NB4 (cell line): ENCODE measurements at regions not wholly inside any gene's neighbourhood (a gene's known extent, or its start where the extent isn't known, plus 50 kb on each side); places are given as distances from the start of the nearest gene placed in this dataset.
A peak's percentile ranks its signal among the peaks of the same experiment; 100 is the strongest.

Experiments
- DNase-seq: peaks from one replicate; pipeline ENCODE4 v3.0.0; 2010; ENCODE audit warnings: low read depth
- H3K4me3 ChIP-seq: one replicate; pipeline ENCODE4 v1.5.1; 2011; ENCODE audit warnings: mild to moderate bottlenecking, low read depth, low read length, moderate library complexity
- CTCF ChIP-seq: IDR thresholded peaks from one replicate; pipeline ENCODE4 v1.5.1; 2012; ENCODE audit warnings: low read depth, low read length
- MYC ChIP-seq: IDR thresholded peaks from 2 replicates; pipeline ENCODE4 v1.6.1; 2011; ENCODE audit warnings: low read depth, low read length
- POLR2A ChIP-seq: IDR thresholded peaks from 2 replicates; pipeline ENCODE4 v1.6.1; 2011; ENCODE audit warnings: mild to moderate bottlenecking; ENCODE audit not compliant: insufficient read length; ENCODE audit errors: extremely low read depth
- TF ChIP-seq, protein P1 (sequence below): IDR thresholded peaks from 2 replicates; pipeline ENCODE4 v1.6.1; 2011; ENCODE audit warnings: low read depth, low read length

GRCh38 chr2:219844401-219845091 is 217.1 kb downstream of the SLC4A3 start:
- TF ChIP-seq CTCF = no peak

DNA sequence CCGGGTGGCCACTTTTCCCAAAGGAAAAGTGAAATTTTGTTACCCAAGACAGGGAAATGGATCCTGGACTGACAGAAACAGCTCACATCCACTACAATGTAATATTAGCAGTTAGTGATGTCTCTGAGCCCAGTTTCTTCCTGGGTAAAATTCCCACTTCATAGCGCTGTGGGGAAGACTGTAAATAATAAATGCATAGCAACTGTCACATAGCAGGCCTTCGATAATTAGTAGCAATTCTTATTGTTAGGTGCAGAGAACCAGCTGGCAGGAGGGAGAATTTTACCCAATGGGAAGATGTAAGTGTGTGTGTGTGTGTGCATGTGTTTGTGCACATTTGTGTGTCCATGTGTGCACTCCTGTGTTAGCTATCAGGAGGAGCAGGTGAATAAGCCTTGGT is 221.5 kb downstream of the SLC4A3 start:
- no peak for TF ChIP-seq CTCF
- no peak for DNase-seq
- H3K4me3 ChIP-seq = no peak overlapping the region

More at GRCh38 chr2:219844401-219845091, 217.1 kb downstream of the SLC4A3 start:
- DNase-seq = peak; percentile 21
- no peak overlapping the region for H3K4me3 ChIP-seq

GRCh38 chr2:219851169-219851568 is 223.7 kb downstream of the SLC4A3 start:
- DNase-seq = no peak
- TF ChIP-seq, protein P1, sequence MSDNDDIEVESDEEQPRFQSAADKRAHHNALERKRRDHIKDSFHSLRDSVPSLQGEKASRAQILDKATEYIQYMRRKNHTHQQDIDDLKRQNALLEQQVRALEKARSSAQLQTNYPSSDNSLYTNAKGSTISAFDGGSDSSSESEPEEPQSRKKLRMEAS = no peak
- H3K4me3 ChIP-seq = no peak overlapping the region

- H3K4me3 ChIP-seq = no peak overlapping the region
- no peak for DNase-seq
- TF ChIP-seq MYC = no peak
- TF ChIP-seq, protein P1 = no peak
- TF ChIP-seq CTCF = no peak
- TF ChIP-seq POLR2A = no peak
Measured at GRCh38 chr2:219851801-219852481, 224.5 kb downstream of the SLC4A3 start.

DNA sequence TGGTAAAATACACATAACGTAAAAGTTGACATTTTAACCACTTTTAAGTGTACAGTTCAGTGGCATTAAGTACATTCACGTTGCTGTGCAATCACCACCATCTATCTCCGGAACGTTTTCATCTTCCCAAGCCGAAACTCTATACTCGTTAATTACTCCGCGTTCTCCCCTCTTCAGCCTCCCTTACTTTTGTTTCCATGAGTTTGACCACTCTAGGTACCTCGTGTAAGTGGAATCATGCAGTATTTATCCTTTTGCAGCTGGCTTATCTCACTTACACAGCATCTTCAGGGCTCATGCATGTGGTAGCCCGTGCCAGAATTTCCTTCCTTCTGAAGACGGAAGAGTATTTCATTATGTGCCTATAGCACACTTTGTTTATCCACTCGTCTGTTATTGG is 225.2 kb downstream of the SLC4A3 start:
- H3K4me3 ChIP-seq = no peak overlapping the region
- TF ChIP-seq POLR2A = no peak
- TF ChIP-seq CTCF = no peak
- TF ChIP-seq, protein P1 = no peak
- TF ChIP-seq MYC = no peak
- no peak for DNase-seq

GRCh38 chr2:219856602-219857001 is 229.2 kb downstream of the SLC4A3 start:
- H3K4me3 ChIP-seq = no peak overlapping the region
- peak; percentile 14 for DNase-seq
- TF ChIP-seq, protein P1 = no peak
- TF ChIP-seq CTCF (no peak), POLR2A (no peak), MYC (no peak)
